ENCODE measurements at regions not wholly inside any gene's neighbourhood (a gene's known extent, or its start where the extent isn't known, plus 50 kb on each side); places are given as distances from the start of the nearest gene placed in this dataset.

- DNase-seq = no peak
Measured at GRCh38 chr9:99722877-99723276, 98.8 kb upstream of the NR4A3 start.

- no peak for DNase-seq
Measured at GRCh38 chr9:99724640-99725039, 97.0 kb upstream of the NR4A3 start.

- no peak for DNase-seq
Measured at GRCh38 chr9:99725852-99726251, 95.8 kb upstream of the NR4A3 start.

GRCh38 chr9:99726758-99727157 is 94.9 kb upstream of the NR4A3 start:
- DNase-seq = no peak

- DNase-seq = no peak
Measured at GRCh38 chr9:99730062-99730461, 91.6 kb upstream of the NR4A3 start.

- DNase-seq = no peak
Measured at GRCh38 chr9:99731950-99732349, 89.7 kb upstream of the NR4A3 start.

GRCh38 chr9:99732715-99733114 is 89.0 kb upstream of the NR4A3 start:
- no peak for DNase-seq

GRCh38 chr9:99735041-99735440 is 86.6 kb upstream of the NR4A3 start:
- no peak for DNase-seq

GRCh38 chr9:99736291-99736690 is 85.4 kb upstream of the NR4A3 start:
- no peak for DNase-seq

GRCh38 chr9:99737649-99738048 is 84.0 kb upstream of the NR4A3 start:
- no peak for DNase-seq

- no peak for DNase-seq
Measured at GRCh38 chr9:99743006-99743405, 78.7 kb upstream of the NR4A3 start.

- no peak for DNase-seq
Measured at GRCh38 chr9:99743455-99743854, 78.2 kb upstream of the NR4A3 start.

GRCh38 chr9:99744132-99744531 is 77.6 kb upstream of the NR4A3 start:
- no peak for DNase-seq

GRCh38 chr9:99745085-99745484 is 76.6 kb upstream of the NR4A3 start:
- no peak for DNase-seq

GRCh38 chr9:99746406-99746805 is 75.3 kb upstream of the NR4A3 start:
- no peak for DNase-seq

GRCh38 chr9:99748266-99748665 is 73.4 kb upstream of the NR4A3 start:
- DNase-seq = no peak

GRCh38 chr9:99748676-99749075 is 73.0 kb upstream of the NR4A3 start:
- no peak for DNase-seq

GRCh38 chr9:99749641-99750040 is 72.0 kb upstream of the NR4A3 start:
- no peak for DNase-seq

- DNase-seq = no peak
Measured at GRCh38 chr9:99750526-99750925, 71.2 kb upstream of the NR4A3 start.

GRCh38 chr9:99752417-99753109 is 69.1 kb upstream of the NR4A3 start:
- no peak for DNase-seq

GRCh38 chr9:99753436-99753835 is 68.2 kb upstream of the NR4A3 start:
- DNase-seq = no peak

GRCh38 chr9:99760421-99760820 is 61.3 kb upstream of the NR4A3 start:
- DNase-seq = no peak

- DNase-seq = no peak
Measured at GRCh38 chr9:99762470-99762869, 59.2 kb upstream of the NR4A3 start.
